PC-3 (cell line): ENCODE measurements at regions not wholly inside any gene's neighbourhood (a gene's known extent, or its start where the extent isn't known, plus 50 kb on each side); places are given as distances from the start of the nearest gene placed in this dataset.

Experiments used
- ATAC-seq: fragments of 200-7000 bp; cut with Tn5 transposase; 2 replicates; pipeline ENCODE4 v1.9.1; 2020; ENCODE audit warnings: mild to moderate bottlenecking, moderate library complexity
- BruUV-seq: library from RNA; stranded (reverse); fragments of 400-500 nt; replicated peaks from 2 replicates; lab custom pipeline; 2021; lab: Mats Ljungman, UMichigan
- CTCF ChIA-PET: fragments of 300-600 bp; sonication (Branson Sonifier 250); formaldehyde crosslinking; loops from one replicate; lab custom pipeline; 2022; ENCODE audit warnings: antibody characterized with exemption; lab: Charles Lee
- POLR2A ChIA-PET: fragments of 300-600 bp; sonication (Branson Sonifier 250); formaldehyde crosslinking; loops from one replicate; lab custom pipeline; 2022; ENCODE audit warnings: antibody characterized with exemption; ENCODE audit not compliant: unreplicated experiment; lab: Charles Lee
- DNase-seq: peaks from one replicate; pipeline ENCODE4 v3.0.0-alpha.2; 2015
- H2AFZ ChIP-seq: fragments of 300-600 bp; sonication (generic); 2 replicates; pipeline ENCODE4 v1.6.0; 2016; ENCODE audit warnings: antibody characterized with exemption, low read length
- H3F3A ChIP-seq: fragments of 300-600 bp; sonication (generic); one replicate; pipeline ENCODE4 v1.6.0; 2017; ENCODE audit warnings: antibody characterized with exemption, low read length, control low read depth, mild to moderate bottlenecking; ENCODE audit not compliant: unreplicated experiment
- H3K27ac ChIP-seq: fragments of 300-600 bp; sonication (generic); 2 replicates; pipeline ENCODE4 v1.5.1; 2016; ENCODE audit warnings: mild to moderate bottlenecking, low read length
- H3K27me3 ChIP-seq: fragments of 300-600 bp; sonication (generic); 2 replicates; pipeline ENCODE4 v1.6.1; 2016; ENCODE audit warnings: low read length, mixed read lengths
- H3K36me3 ChIP-seq: fragments of 300-600 bp; sonication (generic); 2 replicates; pipeline ENCODE4 v1.6.1; 2016; ENCODE audit warnings: low read depth, mixed run types, low read length, mixed read lengths
- H3K4me1 ChIP-seq: fragments of 300-600 bp; sonication (generic); 2 replicates; pipeline ENCODE4 v1.5.1; 2016; ENCODE audit warnings: low read length; ENCODE audit not compliant: insufficient read depth
- H3K4me2 ChIP-seq: fragments of 300-600 bp; sonication (generic); 2 replicates; pipeline ENCODE4 v1.6.0; 2016; ENCODE audit warnings: low read length
- H3K4me3 ChIP-seq: fragments of 300-600 bp; sonication (generic); 2 replicates; pipeline ENCODE4 v1.5.1; 2016; ENCODE audit warnings: mild to moderate bottlenecking, low read length, mixed read lengths
- H3K79me2 ChIP-seq: fragments of 300-600 bp; sonication (generic); 2 replicates; pipeline ENCODE4 v1.6.1; 2017; ENCODE audit warnings: low read length, mixed read lengths
- H3K9ac ChIP-seq: fragments of 300-600 bp; sonication (generic); 2 replicates; pipeline ENCODE4 v1.6.0; 2016; ENCODE audit warnings: mild to moderate bottlenecking, low read length
- H3K9me2 ChIP-seq: fragments of 300-600 bp; sonication (generic); replicated peaks from 2 replicates; pipeline ENCODE4 v1.6.1; 2016; ENCODE audit warnings: mixed run types, low read length, mixed read lengths
- H3K9me3 ChIP-seq: fragments of 300-600 bp; sonication (generic); 2 replicates; pipeline ENCODE4 v1.6.1; 2016; ENCODE audit warnings: low read length, mixed read lengths
- H4K20me1 ChIP-seq: fragments of 300-600 bp; sonication (generic); 2 replicates; pipeline ENCODE4 v1.6.1; 2016; ENCODE audit warnings: low read length, mixed read lengths
- CTCF ChIP-seq: fragments of 300-600 bp; sonication (generic); conservative IDR thresholded peaks from 2 replicates; pipeline ENCODE4 v1.5.1; 2017; ENCODE audit warnings: antibody characterized with exemption, low read depth, mild to moderate bottlenecking, low read length
- EZH2 ChIP-seq: fragments of 300-600 bp; sonication (generic); IDR thresholded peaks from one replicate; pipeline ENCODE4 v1.6.1; 2017; ENCODE audit warnings: antibody characterized with exemption, mild to moderate bottlenecking, low read length; ENCODE audit not compliant: unreplicated experiment
- EZH2phosphoT487 ChIP-seq: fragments of 300-600 bp; sonication (generic); IDR thresholded peaks from 2 replicates; pipeline ENCODE4 v1.6.1; 2018; ENCODE audit warnings: mild to moderate bottlenecking, antibody characterized with exemption, low read length, borderline replicate concordance
- intact Hi-C: fragments of 100-400 bp; cut with micrococcal nuclease; formaldehyde crosslinking; loops from 2 replicates; pipeline ENCODE4 v1.9.0; 2023

GRCh38 chr21:20301395-20301794 lies 696.8 kb upstream of the NCAM2 start:
- no peaks in the 10 kb centered on the region for H3K79me2 ChIP-seq
- H3K4me3 ChIP-seq, result no peak overlapping the region
- POLR2A ChIA-PET, result no interaction called here
- no peaks in the 10 kb centered on the region for H4K20me1 ChIP-seq
- no peaks in the 10 kb centered on the region for H3K36me3 ChIP-seq
- no TSS peak for BruUV-seq
- no peak overlapping the region for H3K4me2 ChIP-seq
- H3K27me3 ChIP-seq, result no peaks in the 10 kb centered on the region
- CTCF ChIA-PET, result no interaction called here
- H3K9me3 ChIP-seq, result no peaks in the 10 kb centered on the region
- H2AFZ ChIP-seq, result no peak overlapping the region
- ATAC-seq (no peak), DNase-seq (no peak)
- H3K9ac ChIP-seq, result no peak overlapping the region
- H3K9me2 ChIP-seq, result no peaks in the 10 kb centered on the region
- intact Hi-C loops, result no loop called here
- H3K4me1 ChIP-seq, result no peaks in the 10 kb centered on the region
- no peak overlapping the region for H3K27ac ChIP-seq
- no peaks in the 10 kb centered on the region for H3F3A ChIP-seq
- TF ChIP-seq CTCF (no peak), EZH2phosphoT487 (no peak), EZH2 (no peak)

- POLR2A ChIA-PET, result no interaction called here
- ATAC-seq (no peak), DNase-seq (no peak)
- Histone ChIP-seq H3K27ac (no peak overlapping the region), H3K4me3 (no peak overlapping the region), H3K4me2 (no peak overlapping the region), H3K9ac (no peak overlapping the region), H2AFZ (no peak overlapping the region), H3K9me3 (no peaks in the 10 kb centered on the region), H4K20me1 (no peaks in the 10 kb centered on the region), H3K79me2 (no peaks in the 10 kb centered on the region), H3K27me3 (no peaks in the 10 kb centered on the region), H3F3A (no peaks in the 10 kb centered on the region), H3K36me3 (no peaks in the 10 kb centered on the region), H3K4me1 (no peaks in the 10 kb centered on the region), H3K9me2 (no peaks in the 10 kb centered on the region)
- no peak for TF ChIP-seq CTCF
- no peak for TF ChIP-seq EZH2phosphoT487
- no peak for TF ChIP-seq EZH2
- intact Hi-C loops, result no loop called here
- CTCF ChIA-PET, result no interaction called here
- no TSS peak for BruUV-seq
These were observed 696.1 kb upstream of the NCAM2 start for GRCh38 chr21:20302084-20302483.

- intact Hi-C loops, result no loop called here
These were observed 691.4 kb upstream of the NCAM2 start for GRCh38 chr21:20306836-20307235.

More at GRCh38 chr21:20306836-20307235, 691.4 kb upstream of the NCAM2 start:
- no peak for ATAC-seq
- TF ChIP-seq EZH2phosphoT487 (no peak), CTCF (no peak), EZH2 (no peak)
- H3F3A ChIP-seq, result no peaks in the 10 kb centered on the region
- H2AFZ ChIP-seq, result no peak overlapping the region
- no peak for DNase-seq
- H3K9me2 ChIP-seq, result no peaks in the 10 kb centered on the region
- no peak overlapping the region for H3K4me2 ChIP-seq
- H3K9me3 ChIP-seq, result no peaks in the 10 kb centered on the region
- H3K4me1 ChIP-seq, result no peaks in the 10 kb centered on the region
- H3K4me3 ChIP-seq, result no peak overlapping the region
- ChIA-PET CTCF (no interaction called here), POLR2A (no interaction called here)
- H3K27me3 ChIP-seq, result no peaks in the 10 kb centered on the region
- no peaks in the 10 kb centered on the region for H3K79me2 ChIP-seq
- no peak overlapping the region for H3K27ac ChIP-seq
- H3K9ac ChIP-seq, result no peak overlapping the region
- no peaks in the 10 kb centered on the region for H4K20me1 ChIP-seq
- BruUV-seq, result no TSS peak
- H3K36me3 ChIP-seq, result no peaks in the 10 kb centered on the region
